ENCODE measurements at regions not wholly inside any gene's neighbourhood (a gene's known extent, or its start where the extent isn't known, plus 50 kb on each side); places are given as distances from the start of the nearest gene placed in this dataset.

DNA sequence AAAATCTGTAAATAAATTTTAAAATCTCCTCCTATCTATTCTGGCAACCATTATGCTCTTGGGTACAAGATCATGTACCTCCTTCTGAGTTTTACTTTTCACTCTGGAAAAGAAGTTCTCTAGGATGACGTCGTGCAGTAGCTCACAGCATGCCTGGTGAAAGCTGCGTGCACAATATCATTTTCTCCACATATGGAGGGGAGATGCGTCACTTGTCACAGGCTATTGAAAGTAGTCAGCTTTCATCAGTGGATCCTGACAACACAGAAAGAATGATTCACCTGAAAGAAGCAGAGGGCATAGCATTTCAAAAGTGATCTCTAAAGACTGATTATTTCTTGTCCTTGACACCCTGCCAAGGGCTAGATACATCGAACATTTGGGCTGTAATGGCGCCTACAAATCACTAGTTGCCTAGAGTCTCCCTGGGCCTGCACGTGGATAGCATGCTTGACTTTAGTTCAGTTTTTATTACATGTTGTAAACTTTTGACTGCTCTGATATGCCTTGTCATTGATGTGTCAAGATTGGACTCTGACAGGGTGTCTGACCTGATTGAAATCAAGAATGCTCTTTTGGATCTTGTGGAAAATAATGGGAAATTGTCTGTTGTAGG lies 1365.6 kb downstream of the OLFM4 start:
- TF ChIP-seq, protein P1, sequence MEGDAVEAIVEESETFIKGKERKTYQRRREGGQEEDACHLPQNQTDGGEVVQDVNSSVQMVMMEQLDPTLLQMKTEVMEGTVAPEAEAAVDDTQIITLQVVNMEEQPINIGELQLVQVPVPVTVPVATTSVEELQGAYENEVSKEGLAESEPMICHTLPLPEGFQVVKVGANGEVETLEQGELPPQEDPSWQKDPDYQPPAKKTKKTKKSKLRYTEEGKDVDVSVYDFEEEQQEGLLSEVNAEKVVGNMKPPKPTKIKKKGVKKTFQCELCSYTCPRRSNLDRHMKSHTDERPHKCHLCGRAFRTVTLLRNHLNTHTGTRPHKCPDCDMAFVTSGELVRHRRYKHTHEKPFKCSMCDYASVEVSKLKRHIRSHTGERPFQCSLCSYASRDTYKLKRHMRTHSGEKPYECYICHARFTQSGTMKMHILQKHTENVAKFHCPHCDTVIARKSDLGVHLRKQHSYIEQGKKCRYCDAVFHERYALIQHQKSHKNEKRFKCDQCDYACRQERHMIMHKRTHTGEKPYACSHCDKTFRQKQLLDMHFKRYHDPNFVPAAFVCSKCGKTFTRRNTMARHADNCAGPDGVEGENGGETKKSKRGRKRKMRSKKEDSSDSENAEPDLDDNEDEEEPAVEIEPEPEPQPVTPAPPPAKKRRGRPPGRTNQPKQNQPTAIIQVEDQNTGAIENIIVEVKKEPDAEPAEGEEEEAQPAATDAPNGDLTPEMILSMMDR (IDR thresholded peaks at IDR 0.05; ENCODE audit: low read depth, low read length, missing input control): no peak
- no peak for TF ChIP-seq TAF1 (conservative IDR thresholded peaks at IDR 0.05)
- TF ChIP-seq YY1 (IDR thresholded peaks at IDR 0.05): no peak
- TF ChIP-seq, protein P2, sequence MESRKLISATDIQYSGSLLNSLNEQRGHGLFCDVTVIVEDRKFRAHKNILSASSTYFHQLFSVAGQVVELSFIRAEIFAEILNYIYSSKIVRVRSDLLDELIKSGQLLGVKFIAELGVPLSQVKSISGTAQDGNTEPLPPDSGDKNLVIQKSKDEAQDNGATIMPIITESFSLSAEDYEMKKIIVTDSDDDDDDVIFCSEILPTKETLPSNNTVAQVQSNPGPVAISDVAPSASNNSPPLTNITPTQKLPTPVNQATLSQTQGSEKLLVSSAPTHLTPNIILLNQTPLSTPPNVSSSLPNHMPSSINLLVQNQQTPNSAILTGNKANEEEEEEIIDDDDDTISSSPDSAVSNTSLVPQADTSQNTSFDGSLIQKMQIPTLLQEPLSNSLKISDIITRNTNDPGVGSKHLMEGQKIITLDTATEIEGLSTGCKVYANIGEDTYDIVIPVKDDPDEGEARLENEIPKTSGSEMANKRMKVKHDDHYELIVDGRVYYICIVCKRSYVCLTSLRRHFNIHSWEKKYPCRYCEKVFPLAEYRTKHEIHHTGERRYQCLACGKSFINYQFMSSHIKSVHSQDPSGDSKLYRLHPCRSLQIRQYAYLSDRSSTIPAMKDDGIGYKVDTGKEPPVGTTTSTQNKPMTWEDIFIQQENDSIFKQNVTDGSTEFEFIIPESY (IDR thresholded peaks at IDR 0.05): no peak
- TF ChIP-seq SP1 (IDR thresholded peaks at IDR 0.05): no peak
- TF ChIP-seq EGR1 (IDR thresholded peaks at IDR 0.05; ENCODE audit: low read depth in 2 of 2): no peak
- TF ChIP-seq RXRA (IDR thresholded peaks at IDR 0.05): no peak
- no peak for TF ChIP-seq FOXA1 (IDR thresholded peaks at IDR 0.05)
- TF ChIP-seq, protein P3, sequence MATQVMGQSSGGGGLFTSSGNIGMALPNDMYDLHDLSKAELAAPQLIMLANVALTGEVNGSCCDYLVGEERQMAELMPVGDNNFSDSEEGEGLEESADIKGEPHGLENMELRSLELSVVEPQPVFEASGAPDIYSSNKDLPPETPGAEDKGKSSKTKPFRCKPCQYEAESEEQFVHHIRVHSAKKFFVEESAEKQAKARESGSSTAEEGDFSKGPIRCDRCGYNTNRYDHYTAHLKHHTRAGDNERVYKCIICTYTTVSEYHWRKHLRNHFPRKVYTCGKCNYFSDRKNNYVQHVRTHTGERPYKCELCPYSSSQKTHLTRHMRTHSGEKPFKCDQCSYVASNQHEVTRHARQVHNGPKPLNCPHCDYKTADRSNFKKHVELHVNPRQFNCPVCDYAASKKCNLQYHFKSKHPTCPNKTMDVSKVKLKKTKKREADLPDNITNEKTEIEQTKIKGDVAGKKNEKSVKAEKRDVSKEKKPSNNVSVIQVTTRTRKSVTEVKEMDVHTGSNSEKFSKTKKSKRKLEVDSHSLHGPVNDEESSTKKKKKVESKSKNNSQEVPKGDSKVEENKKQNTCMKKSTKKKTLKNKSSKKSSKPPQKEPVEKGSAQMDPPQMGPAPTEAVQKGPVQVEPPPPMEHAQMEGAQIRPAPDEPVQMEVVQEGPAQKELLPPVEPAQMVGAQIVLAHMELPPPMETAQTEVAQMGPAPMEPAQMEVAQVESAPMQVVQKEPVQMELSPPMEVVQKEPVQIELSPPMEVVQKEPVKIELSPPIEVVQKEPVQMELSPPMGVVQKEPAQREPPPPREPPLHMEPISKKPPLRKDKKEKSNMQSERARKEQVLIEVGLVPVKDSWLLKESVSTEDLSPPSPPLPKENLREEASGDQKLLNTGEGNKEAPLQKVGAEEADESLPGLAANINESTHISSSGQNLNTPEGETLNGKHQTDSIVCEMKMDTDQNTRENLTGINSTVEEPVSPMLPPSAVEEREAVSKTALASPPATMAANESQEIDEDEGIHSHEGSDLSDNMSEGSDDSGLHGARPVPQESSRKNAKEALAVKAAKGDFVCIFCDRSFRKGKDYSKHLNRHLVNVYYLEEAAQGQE (IDR thresholded peaks at IDR 0.05): no peak
- TF ChIP-seq GABPA (IDR thresholded peaks at IDR 0.05 in 1 of 2, conservative IDR thresholded peaks at IDR 0.05 in 1 of 2): no peak
- no peak for TF ChIP-seq RAD21 (IDR thresholded peaks at IDR 0.05)
- TF ChIP-seq, protein P4, sequence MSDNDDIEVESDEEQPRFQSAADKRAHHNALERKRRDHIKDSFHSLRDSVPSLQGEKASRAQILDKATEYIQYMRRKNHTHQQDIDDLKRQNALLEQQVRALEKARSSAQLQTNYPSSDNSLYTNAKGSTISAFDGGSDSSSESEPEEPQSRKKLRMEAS (IDR thresholded peaks at IDR 0.05): no peak
